GM18951 (cell line): ENCODE measurements at regions not wholly inside any gene's neighbourhood (a gene's known extent, or its start where the extent isn't known, plus 50 kb on each side); places are given as distances from the start of the nearest gene placed in this dataset.
"Not testable (repeated sequence)": the region's sequence is repeated elsewhere in the genome, so short reads cannot be mapped to it uniquely, and the experiment has no call there.

ENCODE experiments used
- POLR2A ChIP-seq: IDR thresholded peaks from 4 replicates; pipeline ENCODE4 v1.6.1; 2011; ENCODE audit warnings: mild to moderate bottlenecking; ENCODE audit not compliant: insufficient read length, insufficient read depth; ENCODE audit errors: extremely low read depth
- in situ Hi-C: fragments of 300-500 bp; cut with MboI; formaldehyde crosslinking; loops from one replicate; pipeline ENCODE4 v1.12.0; 2022; ENCODE audit warnings: low sequenced_read_pairs, mixed read lengths, inconsistent platforms; ENCODE audit not compliant: unreplicated experiment

DNA sequence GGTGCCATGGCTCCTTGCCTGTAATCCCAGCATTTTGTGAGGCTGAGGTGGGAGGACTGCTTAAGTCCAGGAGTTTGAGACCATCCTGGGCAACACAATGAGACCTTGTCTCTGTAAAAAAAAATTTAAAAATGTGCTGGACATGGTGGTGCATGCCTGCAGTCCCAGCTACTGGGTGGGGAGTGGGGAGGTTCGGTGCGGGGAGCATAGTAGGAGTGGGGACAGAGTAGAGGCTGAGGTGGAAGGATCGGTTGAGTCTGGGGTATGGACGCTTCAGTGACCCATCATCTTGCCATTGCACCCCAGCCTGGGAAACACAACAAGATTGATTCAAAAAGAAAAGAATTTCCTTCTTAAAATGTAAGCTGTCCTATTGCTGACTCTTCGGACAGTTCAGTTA, 1490.0 kb upstream of the GBE1 start:
- no peak for TF ChIP-seq POLR2A
- in situ Hi-C loops: no loop called here

DNA sequence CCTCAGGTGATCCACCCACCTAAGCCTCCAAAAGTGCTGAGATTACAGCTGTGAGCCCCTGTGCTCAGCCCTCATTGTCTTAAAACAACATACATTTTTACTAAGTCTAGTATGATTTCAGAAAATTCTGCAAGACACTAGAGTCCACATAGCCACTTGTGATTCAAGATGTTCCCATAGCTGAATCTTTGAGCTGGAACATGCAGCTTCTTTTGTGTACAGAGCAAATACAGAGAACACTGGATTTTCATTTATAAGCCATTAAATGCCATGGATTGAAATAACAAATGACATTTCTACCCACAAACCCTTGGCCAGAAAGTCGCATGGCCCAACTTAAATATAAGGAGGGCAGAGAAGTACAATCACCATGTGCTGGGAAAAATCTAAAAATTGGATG, 1489.2 kb upstream of the GBE1 start:
- in situ Hi-C loops: no loop called here
- TF ChIP-seq POLR2A: no peak

DNA sequence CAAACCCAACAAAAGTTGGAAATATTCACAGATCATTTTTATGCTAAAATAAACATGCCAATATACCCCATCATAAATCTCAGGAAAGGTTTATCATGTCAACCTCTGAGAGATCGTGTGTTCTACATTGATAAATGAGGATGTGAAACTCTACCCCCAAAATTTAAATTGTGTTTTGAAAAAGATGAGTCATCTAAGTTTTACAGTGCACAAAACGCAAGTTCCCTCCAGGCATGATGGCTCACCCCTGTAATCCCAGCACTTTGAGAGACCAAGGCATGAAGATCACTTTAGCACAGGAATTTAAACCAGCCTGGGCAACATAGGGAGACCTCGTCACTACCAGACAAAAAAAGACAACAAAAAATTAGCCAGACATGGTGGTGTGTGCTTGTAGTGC, 1487.0 kb upstream of the GBE1 start:
- in situ Hi-C loops: no loop called here
- no peak for TF ChIP-seq POLR2A

DNA sequence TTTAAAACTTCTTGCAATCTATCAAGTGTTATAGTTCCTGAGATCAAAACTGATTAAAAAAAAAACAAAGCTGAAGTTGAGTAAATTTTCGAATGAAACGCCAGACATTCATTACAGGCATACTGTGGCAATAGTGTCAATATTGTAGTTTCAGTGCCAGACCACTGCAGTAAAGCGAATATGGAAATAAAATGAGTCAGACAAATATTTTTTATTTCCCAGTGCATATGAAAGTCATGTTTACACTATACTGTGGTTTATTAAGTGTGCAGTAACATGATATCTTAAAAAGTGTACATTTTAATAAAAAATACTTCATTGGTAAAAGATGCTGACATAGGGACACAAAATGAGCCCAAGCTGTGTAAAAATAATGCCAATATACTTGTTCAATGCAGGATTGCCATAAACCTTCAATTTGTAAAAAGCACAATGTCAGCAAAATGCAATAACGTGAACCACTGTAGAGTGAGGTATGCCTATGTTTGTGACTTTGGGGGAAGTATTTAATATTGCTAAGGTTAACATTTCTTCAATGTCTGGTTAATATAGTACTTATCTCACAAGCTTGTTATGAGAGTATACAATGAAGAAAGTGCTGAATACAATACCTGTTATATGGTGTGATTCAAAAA, 1473.9 kb upstream of the GBE1 start:
- TF ChIP-seq POLR2A: no peak
- in situ Hi-C loops: no loop called here

DNA sequence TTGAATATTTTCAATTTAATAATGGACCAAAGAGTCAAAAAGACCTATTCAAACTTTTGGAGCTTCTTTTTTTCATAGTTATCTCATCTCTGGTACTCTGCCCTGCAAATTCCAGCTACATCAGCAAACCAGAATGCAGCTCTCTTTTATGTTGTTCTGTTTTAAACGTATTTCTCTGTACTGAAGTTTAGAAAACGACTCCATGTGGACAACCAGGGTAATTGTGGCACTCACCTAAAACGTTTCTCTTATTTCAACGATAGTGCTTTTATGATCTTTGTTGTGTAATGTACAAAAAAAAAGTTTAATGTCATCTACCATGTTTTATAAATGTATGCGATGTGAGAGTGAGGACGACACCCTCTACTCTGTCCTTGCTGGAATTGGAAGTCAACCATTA, 1472.3 kb upstream of the GBE1 start:
- in situ Hi-C loops: no loop called here

DNA sequence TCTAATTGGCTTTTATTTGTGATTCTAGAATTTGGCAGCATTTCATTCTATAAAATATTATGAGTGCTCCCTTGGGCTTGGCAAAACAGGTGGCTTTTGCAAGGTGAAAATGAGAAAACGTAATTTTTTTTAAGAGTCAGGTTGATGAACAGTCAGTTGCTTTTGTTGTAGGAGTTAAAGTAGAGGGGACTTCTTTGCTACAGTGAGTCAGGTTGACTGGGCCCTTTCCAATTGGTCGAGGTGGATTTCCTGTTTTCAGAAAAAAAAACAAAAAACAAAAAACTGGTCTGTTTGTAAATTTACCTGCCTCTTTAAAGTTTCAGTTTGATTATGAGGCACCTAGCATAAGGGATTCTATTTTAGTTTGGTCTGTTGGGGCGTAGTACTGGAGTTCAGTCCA, 1469.4 kb upstream of the GBE1 start:
- in situ Hi-C loops: no loop called here
- no peak for TF ChIP-seq POLR2A

More for the DNA sequence above, 1472.3 kb upstream of the GBE1 start:
- no peak for TF ChIP-seq POLR2A

DNA sequence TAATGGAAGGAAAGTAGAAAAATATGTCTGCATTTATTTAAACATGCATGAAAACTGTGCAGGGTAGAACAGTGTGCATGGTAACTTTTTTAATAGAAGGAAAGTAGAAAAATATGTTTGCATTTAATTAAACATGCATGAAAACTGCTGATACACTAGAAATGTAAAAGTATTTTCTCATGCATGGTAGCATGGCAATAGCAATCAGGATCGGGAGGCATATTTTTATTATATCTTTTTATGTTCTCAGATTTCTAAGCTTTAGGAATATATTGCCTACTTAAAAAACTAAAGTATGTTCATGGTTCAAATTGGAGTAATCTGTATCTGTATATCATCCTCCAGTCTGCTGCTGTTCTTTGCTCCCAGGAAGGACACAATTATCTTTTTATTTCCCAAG, 1468.9 kb upstream of the GBE1 start:
- in situ Hi-C loops: no loop called here

DNA sequence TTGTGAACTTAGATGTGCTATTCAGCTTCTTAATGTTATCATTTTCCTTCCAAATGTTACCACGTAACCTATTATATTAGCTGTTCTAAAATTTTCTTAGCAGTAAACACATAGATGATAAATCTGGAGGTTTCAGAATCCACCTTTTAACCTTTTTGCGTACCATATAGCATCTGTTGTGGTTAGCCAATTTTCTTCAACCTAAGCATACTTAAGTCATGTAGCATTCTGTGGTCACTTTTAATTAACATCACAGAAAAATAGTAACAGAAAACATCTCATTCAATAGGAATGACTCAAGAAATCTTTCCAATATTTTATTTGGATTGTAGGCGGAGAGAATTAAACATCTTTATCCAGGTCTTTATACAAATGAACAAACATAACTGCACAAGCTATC, 1465.3 kb upstream of the GBE1 start:
- TF ChIP-seq POLR2A: no peak
- in situ Hi-C loops: no loop called here

More for the DNA sequence above, 1468.9 kb upstream of the GBE1 start:
- no peak for TF ChIP-seq POLR2A

DNA sequence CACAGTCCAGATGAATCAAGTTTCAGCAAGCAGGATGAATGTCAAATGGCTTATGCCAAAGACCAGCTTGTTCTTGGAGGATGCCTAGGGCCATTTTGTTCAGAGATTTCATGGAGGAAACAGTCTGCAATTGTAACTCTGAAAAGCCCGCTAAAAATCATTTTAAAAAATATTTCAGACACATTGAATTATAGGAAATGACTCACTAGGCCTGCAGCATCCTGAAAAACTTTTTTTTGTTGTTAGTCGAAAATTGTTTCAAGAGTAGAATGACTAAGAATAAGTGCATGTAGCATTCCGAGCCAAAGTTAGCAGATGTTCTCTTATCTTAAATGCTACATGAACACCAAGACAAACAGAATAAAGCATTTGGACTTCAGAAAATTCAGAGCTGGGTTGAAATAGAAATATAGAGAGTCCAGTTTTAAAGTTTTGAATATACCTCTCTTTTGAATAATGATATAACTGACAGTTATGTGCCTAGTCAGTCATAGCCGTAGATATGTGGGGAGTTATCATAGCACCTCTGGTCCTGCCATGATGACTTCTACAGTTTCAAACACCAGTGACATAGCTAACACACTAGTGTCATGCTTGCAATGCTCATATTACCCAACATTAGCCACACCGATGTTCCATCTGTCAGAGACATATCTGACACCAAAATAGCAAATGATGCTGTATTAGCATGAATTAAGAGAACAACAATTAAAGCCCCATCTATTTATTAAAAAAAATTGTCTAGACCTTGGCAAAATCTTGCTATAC, 1462.8 kb upstream of the GBE1 start:
- no peak for TF ChIP-seq POLR2A
- in situ Hi-C loops: no loop called here

DNA sequence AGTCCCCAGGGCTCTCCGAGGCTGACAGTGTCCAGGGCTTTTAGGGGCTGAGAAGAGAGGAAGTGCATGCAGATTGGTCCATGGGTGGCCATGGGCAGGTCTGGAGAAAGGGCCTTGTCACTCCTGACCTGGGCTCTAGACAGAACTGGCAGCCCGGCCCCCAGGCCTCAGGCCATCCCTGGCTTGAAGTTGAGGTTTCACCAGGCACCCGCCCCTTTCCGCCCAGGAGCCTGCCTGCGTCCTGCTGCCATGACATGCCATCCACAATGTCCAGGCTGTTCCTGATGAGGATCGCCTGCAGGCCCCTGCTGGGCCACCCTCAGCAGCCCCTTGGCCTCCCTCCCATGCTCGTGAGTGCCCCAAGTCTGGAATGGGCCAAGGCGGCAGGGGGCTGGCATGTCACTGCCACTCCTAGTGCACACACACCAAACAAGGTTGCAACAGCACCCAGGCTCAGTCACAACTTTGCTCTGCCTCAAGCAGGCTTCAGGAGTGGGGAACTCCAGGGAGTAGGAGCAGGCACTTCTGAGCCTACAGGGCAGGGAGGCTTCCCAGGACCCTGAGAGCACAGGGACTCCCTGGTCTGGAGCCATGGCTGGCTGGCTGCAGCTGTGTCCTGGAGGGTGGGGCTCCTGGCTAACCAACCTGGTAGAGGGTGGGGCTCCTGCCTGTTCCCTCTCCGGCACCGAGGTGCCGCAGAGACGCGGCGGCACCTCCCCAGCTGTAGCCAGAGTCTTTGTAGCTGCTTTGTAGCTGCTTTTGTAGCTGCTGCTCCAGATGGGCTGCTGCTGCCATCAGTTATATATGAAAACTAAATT, 1457.1 kb upstream of the GBE1 start:
- in situ Hi-C loops: no loop called here
- no peak for TF ChIP-seq POLR2A

DNA sequence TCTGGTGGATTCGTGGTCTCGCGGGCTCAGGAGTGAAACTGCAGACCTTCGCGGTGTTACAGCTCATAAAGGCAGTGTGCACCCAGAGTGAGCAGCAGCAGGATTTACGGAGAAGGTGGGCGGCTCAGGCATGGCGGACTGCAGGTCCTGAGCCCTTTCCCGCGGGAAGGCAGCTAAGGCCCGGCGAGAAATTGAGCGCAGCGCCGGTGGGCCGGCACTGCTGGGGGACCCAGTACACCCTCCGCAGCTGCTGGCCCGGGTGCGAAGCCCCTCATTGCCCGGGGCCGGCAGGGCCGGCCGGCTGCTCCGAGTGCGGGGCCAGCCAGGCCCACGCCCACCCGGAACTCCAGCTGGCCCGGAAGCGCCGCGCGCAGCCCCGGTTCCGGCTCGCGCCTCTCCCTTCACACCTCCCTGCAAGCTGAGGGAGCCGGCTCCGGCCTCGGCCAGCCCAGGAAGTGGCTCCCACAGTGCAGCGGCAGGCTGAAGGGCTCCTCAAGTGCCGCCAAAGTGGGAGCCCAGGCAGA, 1456.2 kb upstream of the GBE1 start:
- in situ Hi-C loops: not testable (repeated sequence)

DNA sequence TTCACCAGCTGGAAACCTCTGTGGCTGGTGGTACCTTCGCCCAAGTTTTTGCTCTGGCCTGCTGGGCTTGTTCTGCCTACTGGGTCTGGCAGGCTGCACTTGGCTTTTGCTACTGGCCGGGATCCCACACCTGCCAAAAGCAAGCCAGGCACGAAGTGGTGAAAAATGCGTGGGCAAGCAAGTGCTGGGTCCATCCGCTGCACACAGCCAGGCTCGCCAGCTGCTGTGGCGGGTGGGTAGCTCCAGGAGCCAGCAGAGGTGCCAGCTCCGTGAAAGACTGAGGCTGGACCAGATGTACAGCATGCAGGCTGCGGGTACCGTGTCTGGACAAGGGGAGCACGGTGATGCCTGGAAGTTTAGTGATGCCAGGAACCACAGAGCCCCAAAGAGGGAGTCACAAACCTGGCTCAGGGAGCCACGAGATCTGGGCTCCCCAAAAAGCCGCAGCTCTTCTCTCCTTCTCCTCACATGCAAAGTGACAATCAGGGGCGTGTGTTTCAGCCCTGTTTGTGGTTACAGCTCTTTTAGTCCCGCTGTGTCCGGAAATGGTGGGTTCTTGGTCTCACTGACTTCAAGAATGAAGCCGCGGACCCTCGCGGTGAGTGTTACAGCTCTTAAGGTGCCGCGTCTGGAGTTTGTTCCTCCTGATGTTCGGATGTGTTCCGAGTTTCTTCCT, 1455.6 kb upstream of the GBE1 start:
- in situ Hi-C loops: no loop called here
- TF ChIP-seq POLR2A: no peak

DNA sequence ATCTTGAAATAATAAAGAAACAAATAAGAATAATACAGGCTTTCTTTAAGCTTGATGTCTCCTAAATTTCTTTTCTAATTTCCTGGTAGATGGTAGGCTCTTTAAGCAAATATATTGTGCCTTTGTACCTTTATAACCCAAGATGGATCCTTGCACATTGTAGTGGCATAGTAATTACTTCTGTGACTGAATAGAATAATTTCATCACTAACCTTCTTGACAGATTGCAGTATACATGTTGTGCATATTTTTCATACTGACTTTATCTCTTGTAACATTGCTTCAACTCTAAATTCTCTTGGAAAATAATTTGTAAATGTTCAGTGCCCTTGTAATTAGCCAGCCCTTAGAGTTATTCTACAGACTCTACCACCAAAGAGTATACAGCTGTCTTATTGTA, 1433.8 kb upstream of the GBE1 start:
- TF ChIP-seq POLR2A: no peak

More for the DNA sequence above, 1433.8 kb upstream of the GBE1 start:
- in situ Hi-C loops: no loop called here
